Progenitor cell of endocrine pancreas (in vitro differentiated cells): ENCODE measurements at regions not wholly inside any gene's neighbourhood (a gene's known extent, or its start where the extent isn't known, plus 50 kb on each side); places are given as distances from the start of the nearest gene placed in this dataset.

Source experiments
- DNase-seq: peaks from one replicate; pipeline ENCODE4 v3.0.0; 2021; ENCODE audit warnings: low spot score; ENCODE audit not compliant: unreplicated experiment
- H3K27ac Mint-ChIP-seq: 2 replicates; pipeline ENCODE4 v1.8.0; 2021; ENCODE audit warnings: mild to moderate bottlenecking, moderate library complexity, mixed read lengths
- H3K27me3 Mint-ChIP-seq: 2 replicates; pipeline ENCODE4 v1.8.0; 2021; ENCODE audit warnings: mixed read lengths
- H3K36me3 Mint-ChIP-seq: 2 replicates; pipeline ENCODE4 v1.8.0; 2022; ENCODE audit warnings: mixed read lengths; ENCODE audit not compliant: insufficient read depth
- H3K4me1 Mint-ChIP-seq: 2 replicates; pipeline ENCODE4 v1.8.0; 2021; ENCODE audit warnings: low read depth, mixed read lengths
- H3K4me3 Mint-ChIP-seq: 2 replicates; pipeline ENCODE4 v1.8.0; 2021; ENCODE audit warnings: low read depth, mild to moderate bottlenecking, moderate library complexity, mixed read lengths
- H3K9me3 Mint-ChIP-seq: 2 replicates; pipeline ENCODE4 v1.8.0; 2021; ENCODE audit warnings: low read depth, mixed read lengths
- CTCF ChIP-seq: fragments of 200-600 bp; sonication (generic); IDR thresholded peaks from one replicate; pipeline ENCODE4 v1.5.0; 2021; ENCODE audit warnings: antibody characterized with exemption, mild to moderate bottlenecking; ENCODE audit not compliant: unreplicated experiment

- no peak for TF ChIP-seq CTCF
- H3K36me3 Mint-ChIP-seq: no peaks in the 10 kb centered on the region
- H3K27me3 Mint-ChIP-seq: no peaks in the 10 kb centered on the region
Observed at GRCh38 chr6:123747515-123747914, 56.1 kb upstream of the NKAIN2 start.

GRCh38 chr6:123745895-123746294, 57.8 kb upstream of the NKAIN2 start:
- Mint-ChIP-seq H3K4me3 (no peak overlapping the region), H3K36me3 (no peaks in the 10 kb centered on the region)

More at GRCh38 chr6:123747515-123747914, 56.1 kb upstream of the NKAIN2 start:
- Mint-ChIP-seq H3K4me1 (no peaks in the 10 kb centered on the region), H3K4me3 (no peak overlapping the region), H3K9me3 (no peaks in the 10 kb centered on the region), H3K27ac (no peak overlapping the region)
- DNase-seq: no peak

DNA sequence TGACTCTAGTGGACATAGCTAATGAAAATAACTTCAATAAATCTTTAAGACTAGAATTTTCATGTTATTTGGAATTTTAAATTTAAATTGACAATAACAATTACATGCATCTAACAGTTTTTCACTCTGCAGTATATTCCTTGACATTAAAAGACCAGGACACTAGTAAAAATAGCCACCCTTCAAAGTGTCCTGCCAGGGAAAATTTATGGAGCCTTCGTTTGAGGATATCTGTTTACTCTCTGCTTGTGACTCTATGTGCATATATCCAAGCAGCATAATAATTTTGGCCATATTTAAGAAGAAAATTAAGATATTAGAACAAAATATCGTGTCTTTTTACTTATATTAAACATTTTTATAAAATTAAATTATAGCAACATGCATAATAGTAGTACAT, 58.8 kb upstream of the NKAIN2 start:
- TF ChIP-seq CTCF: no peak
- H3K36me3 Mint-ChIP-seq: no peaks in the 10 kb centered on the region
- H3K4me3 Mint-ChIP-seq: no peak overlapping the region
- no peaks in the 10 kb centered on the region for H3K27me3 Mint-ChIP-seq
- H3K4me1 Mint-ChIP-seq: no peaks in the 10 kb centered on the region
- no peak overlapping the region for H3K27ac Mint-ChIP-seq
- no peaks in the 10 kb centered on the region for H3K9me3 Mint-ChIP-seq
- no peak for DNase-seq

More at GRCh38 chr6:123745895-123746294, 57.8 kb upstream of the NKAIN2 start:
- no peak for DNase-seq
- Mint-ChIP-seq H3K27ac (no peak overlapping the region), H3K9me3 (no peaks in the 10 kb centered on the region), H3K27me3 (no peaks in the 10 kb centered on the region), H3K4me1 (no peaks in the 10 kb centered on the region)
- TF ChIP-seq CTCF: no peak

GRCh38 chr6:123742626-123743025, 61.0 kb upstream of the NKAIN2 start:
- TF ChIP-seq CTCF: no peak
- H3K4me1 Mint-ChIP-seq: no peaks in the 10 kb centered on the region
- no peaks in the 10 kb centered on the region for H3K27me3 Mint-ChIP-seq
- no peak overlapping the region for H3K27ac Mint-ChIP-seq
- no peaks in the 10 kb centered on the region for H3K9me3 Mint-ChIP-seq
- DNase-seq: no peak
- H3K4me3 Mint-ChIP-seq: no peak overlapping the region
- H3K36me3 Mint-ChIP-seq: no peaks in the 10 kb centered on the region

DNA sequence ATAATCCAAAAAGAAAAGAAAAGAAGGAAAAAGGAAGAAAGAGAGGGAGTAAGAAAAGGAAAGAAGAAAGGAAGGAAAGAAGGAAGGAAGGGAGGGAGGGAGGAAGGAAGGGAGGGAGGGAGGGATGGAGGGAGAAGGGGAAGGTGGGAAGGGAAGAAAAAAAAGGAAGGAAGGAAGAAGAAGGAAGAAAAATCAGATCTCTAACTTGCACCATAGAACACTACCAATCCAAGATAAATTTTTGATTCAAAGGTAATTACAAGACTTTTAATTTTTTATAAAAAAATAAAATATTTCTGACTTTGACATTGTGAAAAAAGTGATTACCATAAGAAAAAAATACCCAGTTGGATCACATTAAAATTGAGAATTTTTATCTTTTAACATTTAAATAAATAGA, 70.5 kb upstream of the NKAIN2 start:
- TF ChIP-seq CTCF: no peak
- DNase-seq: no peak
- H3K36me3 Mint-ChIP-seq: no peaks in the 10 kb centered on the region
- peaks cover 4% of the 10 kb centered on the region for H3K9me3 Mint-ChIP-seq
- peaks cover 3% of the 10 kb centered on the region for H3K27me3 Mint-ChIP-seq
- H3K4me1 Mint-ChIP-seq: peaks cover 9% of the 10 kb centered on the region
- no peak overlapping the region for H3K27ac Mint-ChIP-seq
- H3K4me3 Mint-ChIP-seq: no peak overlapping the region

DNA sequence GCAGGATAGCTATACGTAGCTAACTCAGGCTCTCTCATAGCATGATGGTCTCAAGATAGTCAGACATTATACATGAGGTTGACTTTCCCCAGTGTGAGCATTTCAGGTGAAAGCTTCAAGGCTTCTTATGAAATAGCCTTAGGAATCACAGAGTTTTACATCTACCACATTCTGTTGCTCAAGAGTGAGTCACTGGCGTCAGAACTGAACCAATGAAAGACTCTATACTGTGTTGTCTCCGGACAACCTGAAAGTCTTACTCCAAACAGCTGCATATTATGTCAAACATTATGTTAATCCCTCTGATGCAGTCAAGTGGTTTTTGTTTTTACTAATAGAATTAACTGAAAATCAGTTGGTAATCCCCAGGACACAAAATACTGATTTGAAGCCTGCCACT, 79.8 kb upstream of the TRDN start:
- H3K4me1 Mint-ChIP-seq: peaks cover 5% of the 10 kb centered on the region
- no peak for TF ChIP-seq CTCF
- no peaks in the 10 kb centered on the region for H3K36me3 Mint-ChIP-seq
- no peak overlapping the region for H3K27ac Mint-ChIP-seq
- no peak overlapping the region for H3K4me3 Mint-ChIP-seq
- DNase-seq: no peak
- H3K9me3 Mint-ChIP-seq: no peaks in the 10 kb centered on the region
- H3K27me3 Mint-ChIP-seq: peaks cover 14% of the 10 kb centered on the region
